Right cardiac atrium (tissue), 5 donors: ENCODE measurements at regions not wholly inside any gene's neighbourhood (a gene's known extent, or its start where the extent isn't known, plus 50 kb on each side); places are given as distances from the start of the nearest gene placed in this dataset.

Experiments
- ATAC-seq, 2 donors: fragments of 200-7000 bp; cut with Tn5 transposase; one replicate each; pipeline versions ENCODE4 v1.8.0 to v1.9.1; 2020; ENCODE audit warnings: moderate library complexity in 2 of 2, mild to moderate bottlenecking in 1 of 2
- DNase-seq, 3 donors: peaks; one replicate each; pipeline ENCODE4 v3.0.0-alpha.2; 2020
- H3K27ac ChIP-seq: one replicate; pipeline ENCODE4 v1.5.1; 2013; ENCODE audit warnings: mild to moderate bottlenecking, low read length, control low read depth, moderate library complexity
- H3K27me3 ChIP-seq: one replicate; pipeline ENCODE4 v1.6.1; 2013; ENCODE audit not compliant: control insufficient read depth, insufficient read depth
- H3K4me1 ChIP-seq: one replicate; pipeline ENCODE4 v1.6.1; 2013; ENCODE audit warnings: low read length; ENCODE audit not compliant: control insufficient read depth, insufficient read depth
- H3K4me3 ChIP-seq: one replicate; pipeline ENCODE4 v1.5.1; 2013; ENCODE audit warnings: low read length, control low read depth
- H3K9me3 ChIP-seq: one replicate; pipeline ENCODE4 v1.6.1; 2013; ENCODE audit warnings: low read length; ENCODE audit not compliant: control insufficient read depth
- WGBS: extraction: QIAGEN DNeasy Blood & Tissue Kit; methylation state at CpG from one replicate; pipeline ENCODE4 v1.1.7; 2013; 5-methylcytosine and 5-hydroxymethylcytosine counted together
- intact Hi-C, 4 donors: fragments of 100-400 bp; cut with DNase I; formaldehyde crosslinking; loops; one replicate each; pipeline versions ENCODE4 v1.11.0 to v1.14.0; 2022 to 2023
- donor health status: healthy with polysubstance abuse.
- donor health status: DM: no; HTN: yes; CAD: no.
- donor health status: DM: no; HTN: no; CAD: no.
- donor health status: DM: no; HTN: yes; CAD: no; lungs with severe emphysema.
- donor health status: DM: yes; HTN: yes; CAD: no.

- WGBS = 53% methylated on average over 1 of the region's 1 CpG
- H3K4me1 ChIP-seq = peaks cover 9% of the 10 kb centered on the region
Observed at GRCh38 chr3:159892801-159893200, 95.8 kb upstream of the IL12A start.

GRCh38 chr3:159894386-159894785 lies 94.2 kb upstream of the IL12A start:
- Histone ChIP-seq H3K9me3 (no peaks in the 10 kb centered on the region), H3K4me1 (peaks cover 9% of the 10 kb centered on the region), H3K4me3 (no peak overlapping the region), H3K27me3 (no peaks in the 10 kb centered on the region), H3K27ac (peak overlapping the region; percentile 30)
- 41% methylated on average over 4 of the region's 4 CpGs for WGBS
- DNase-seq = no peak
- ATAC-seq = peak in 1 of 2 donors; percentile 12
- intact Hi-C loops = no loop called here

More at GRCh38 chr3:159892801-159893200, 95.8 kb upstream of the IL12A start:
- H3K9me3 ChIP-seq = no peaks in the 10 kb centered on the region
- ATAC-seq (no peak), DNase-seq (no peak)
- H3K27ac ChIP-seq = no peak overlapping the region
- H3K27me3 ChIP-seq = no peaks in the 10 kb centered on the region
- intact Hi-C loops = no loop called here
- no peak overlapping the region for H3K4me3 ChIP-seq

GRCh38 chr3:159895430-159895829 lies 93.2 kb upstream of the IL12A start:
- DNase-seq (no peak), ATAC-seq (no peak)
- H3K27me3 ChIP-seq = no peaks in the 10 kb centered on the region
- no peak overlapping the region for H3K27ac ChIP-seq
- peaks cover 9% of the 10 kb centered on the region for H3K4me1 ChIP-seq
- WGBS = 54% methylated on average over 2 of the region's 2 CpGs
- H3K9me3 ChIP-seq = no peaks in the 10 kb centered on the region
- intact Hi-C loops = no loop called here
- H3K4me3 ChIP-seq = no peak overlapping the region

GRCh38 chr3:159896543-159896942 lies 92.1 kb upstream of the IL12A start:
- H3K4me3 ChIP-seq = no peak overlapping the region
- H3K4me1 ChIP-seq = peaks cover 9% of the 10 kb centered on the region
- WGBS = 89% methylated on average over 1 of the region's 1 CpG
- no peak for ATAC-seq
- no peaks in the 10 kb centered on the region for H3K27me3 ChIP-seq
- intact Hi-C loops = no loop called here
- DNase-seq = no peak
- H3K27ac ChIP-seq = no peak overlapping the region
- no peaks in the 10 kb centered on the region for H3K9me3 ChIP-seq

GRCh38 chr3:159897331-159898075 lies 91.1 kb upstream of the IL12A start:
- Histone ChIP-seq H3K4me1 (peaks cover 5% of the 10 kb centered on the region), H3K27me3 (no peaks in the 10 kb centered on the region), H3K9me3 (no peaks in the 10 kb centered on the region), H3K27ac (no peak overlapping the region), H3K4me3 (no peak overlapping the region)
- peak; percentile 29 to 59 for ATAC-seq
- intact Hi-C loops = no loop called here
- 31% methylated on average over 5 of the region's 5 CpGs for WGBS
- DNase-seq = peak in 1 of 3 donors; percentile 49

GRCh38 chr3:159898147-159898546 lies 90.5 kb upstream of the IL12A start:
- Histone ChIP-seq H3K4me3 (no peak overlapping the region), H3K9me3 (no peaks in the 10 kb centered on the region), H3K27me3 (no peaks in the 10 kb centered on the region), H3K27ac (peak overlapping the region; percentile 13), H3K4me1 (peaks cover 5% of the 10 kb centered on the region)
- ATAC-seq (peak; percentile 37 to 40), DNase-seq (no peak)
- WGBS = 61% methylated on average over 2 of the region's 2 CpGs
- intact Hi-C loops = no loop called here

- ATAC-seq = no peak
- no peaks in the 10 kb centered on the region for H3K9me3 ChIP-seq
- intact Hi-C loops = no loop called here
- DNase-seq = no peak
- no peak overlapping the region for H3K4me3 ChIP-seq
- no peak overlapping the region for H3K27ac ChIP-seq
- WGBS = 89% methylated on average over 1 of the region's 1 CpG
- peaks cover 3% of the 10 kb centered on the region for H3K4me1 ChIP-seq
- no peaks in the 10 kb centered on the region for H3K27me3 ChIP-seq
Observed at GRCh38 chr3:159899166-159899565, 89.5 kb upstream of the IL12A start.

- Histone ChIP-seq H3K4me1 (no peaks in the 10 kb centered on the region), H3K9me3 (no peaks in the 10 kb centered on the region), H3K27me3 (no peaks in the 10 kb centered on the region), H3K4me3 (no peak overlapping the region), H3K27ac (no peak overlapping the region)
- 82% methylated on average over 8 of the region's 8 CpGs for WGBS
- intact Hi-C loops = no loop called here
- DNase-seq (no peak), ATAC-seq (no peak)
Observed at GRCh38 chr3:159902546-159903314, 85.9 kb upstream of the IL12A start.

- DNase-seq = no peak
- no peaks in the 10 kb centered on the region for H3K9me3 ChIP-seq
- no peak overlapping the region for H3K4me3 ChIP-seq
- no peaks in the 10 kb centered on the region for H3K4me1 ChIP-seq
- no peaks in the 10 kb centered on the region for H3K27me3 ChIP-seq
- intact Hi-C loops = no loop called here
- 66% methylated on average over 2 of the region's 2 CpGs for WGBS
- H3K27ac ChIP-seq = no peak overlapping the region
- no peak for ATAC-seq
Observed at GRCh38 chr3:159904455-159904854, 84.2 kb upstream of the IL12A start.

GRCh38 chr3:159904911-159905310 lies 83.7 kb upstream of the IL12A start:
- 89% methylated on average over 2 of the region's 2 CpGs for WGBS
- ATAC-seq = no peak

GRCh38 chr3:159907828-159908227 lies 80.8 kb upstream of the IL12A start:
- intact Hi-C loops = no loop called here
- Histone ChIP-seq H3K4me3 (no peak overlapping the region), H3K4me1 (peaks cover 2% of the 10 kb centered on the region), H3K27me3 (no peaks in the 10 kb centered on the region), H3K9me3 (no peaks in the 10 kb centered on the region), H3K27ac (no peak overlapping the region)
- no peak for ATAC-seq
- 76% methylated on average over 1 of the region's 1 CpG for WGBS
- DNase-seq = no peak

More at GRCh38 chr3:159904911-159905310, 83.7 kb upstream of the IL12A start:
- Histone ChIP-seq H3K27ac (no peak overlapping the region), H3K9me3 (no peaks in the 10 kb centered on the region), H3K4me1 (no peaks in the 10 kb centered on the region), H3K4me3 (no peak overlapping the region), H3K27me3 (no peaks in the 10 kb centered on the region)
- DNase-seq = no peak
- intact Hi-C loops = no loop called here
